ENCODE measurements at regions not wholly inside any gene's neighbourhood (a gene's known extent, or its start where the extent isn't known, plus 50 kb on each side); places are given as distances from the start of the nearest gene placed in this dataset.

DNA sequence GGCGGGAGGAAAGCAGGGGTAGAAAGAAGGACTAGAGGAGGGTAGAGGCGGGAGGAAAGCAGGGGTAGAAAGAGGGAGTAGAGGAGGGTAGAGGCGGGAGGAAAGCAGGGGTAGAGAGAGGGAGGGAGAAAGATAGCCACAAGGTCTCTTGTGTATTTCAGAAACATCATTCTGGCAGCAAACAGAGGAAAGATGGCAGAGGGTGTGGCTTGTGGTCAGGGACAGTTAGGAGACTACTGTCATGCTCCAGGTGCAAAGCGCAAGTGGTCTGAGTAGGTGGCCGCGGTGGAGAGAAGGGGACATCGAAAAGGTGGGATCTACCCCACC, 82.4 kb upstream of the TAF1B start:
- DNase-seq: no peak
- Histone ChIP-seq H3K9me3 (no peaks in the 10 kb centered on the region), H3K4me1 (peaks cover 10 to 23% (median 15%) of the 10 kb centered on the region in 4 donors), H3K27ac (no peak overlapping the region), H3K36me3 (no peaks in the 10 kb centered on the region), H3K27me3 (peaks cover 0 to 19% (median 0%) of the 10 kb centered on the region in 3 donors), H3K4me3 (no peak overlapping the region)
- intact Hi-C loops (cut with DNase I; ENCODE audit: low total_unique reads): no loop called here
- 68 to 89% (median 81%) methylated on average over 7 of the region's 7 CpGs for WGBS, 5 donors
- no peak for TF ChIP-seq EP300 (IDR thresholded peaks at IDR 0.05)
- TF ChIP-seq, protein P1, sequence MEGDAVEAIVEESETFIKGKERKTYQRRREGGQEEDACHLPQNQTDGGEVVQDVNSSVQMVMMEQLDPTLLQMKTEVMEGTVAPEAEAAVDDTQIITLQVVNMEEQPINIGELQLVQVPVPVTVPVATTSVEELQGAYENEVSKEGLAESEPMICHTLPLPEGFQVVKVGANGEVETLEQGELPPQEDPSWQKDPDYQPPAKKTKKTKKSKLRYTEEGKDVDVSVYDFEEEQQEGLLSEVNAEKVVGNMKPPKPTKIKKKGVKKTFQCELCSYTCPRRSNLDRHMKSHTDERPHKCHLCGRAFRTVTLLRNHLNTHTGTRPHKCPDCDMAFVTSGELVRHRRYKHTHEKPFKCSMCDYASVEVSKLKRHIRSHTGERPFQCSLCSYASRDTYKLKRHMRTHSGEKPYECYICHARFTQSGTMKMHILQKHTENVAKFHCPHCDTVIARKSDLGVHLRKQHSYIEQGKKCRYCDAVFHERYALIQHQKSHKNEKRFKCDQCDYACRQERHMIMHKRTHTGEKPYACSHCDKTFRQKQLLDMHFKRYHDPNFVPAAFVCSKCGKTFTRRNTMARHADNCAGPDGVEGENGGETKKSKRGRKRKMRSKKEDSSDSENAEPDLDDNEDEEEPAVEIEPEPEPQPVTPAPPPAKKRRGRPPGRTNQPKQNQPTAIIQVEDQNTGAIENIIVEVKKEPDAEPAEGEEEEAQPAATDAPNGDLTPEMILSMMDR (IDR thresholded peaks at IDR 0.05): no peak
- no peak for TF ChIP-seq POLR2A (IDR thresholded peaks at IDR 0.05)
- TF ChIP-seq POLR2AphosphoS5 (IDR thresholded peaks at IDR 0.05): no peak

DNA sequence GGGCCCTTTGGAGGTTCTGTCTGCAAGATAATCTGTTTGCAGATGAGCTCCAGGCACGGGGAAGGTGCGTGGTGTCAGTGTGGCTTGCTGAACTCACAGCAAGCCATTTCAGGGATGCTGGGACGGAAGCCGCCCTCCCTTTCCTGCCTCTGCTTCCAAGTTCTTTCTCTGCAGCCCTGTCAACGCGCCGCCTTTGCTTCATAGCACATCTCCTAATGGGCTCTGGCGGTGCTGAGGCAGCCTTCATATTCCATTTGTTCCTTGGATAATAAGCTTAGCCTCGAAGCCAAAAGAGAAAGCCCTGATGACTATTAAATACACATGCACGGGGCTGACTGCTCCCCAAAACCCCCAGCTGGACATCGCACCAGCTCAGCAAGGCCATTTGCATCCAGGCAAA, 81.7 kb upstream of the TAF1B start:
- 78 to 90% (median 83%) methylated on average over 11 of the region's 11 CpGs for WGBS, 5 donors
- intact Hi-C loops (cut with DNase I; ENCODE audit: low total_unique reads): no loop called here
- no peaks in the 10 kb centered on the region for H3K9me3 ChIP-seq
- peaks cover 0 to 13% (median 0%) of the 10 kb centered on the region in 3 donors for H3K27me3 ChIP-seq
- peaks cover 10 to 23% (median 15%) of the 10 kb centered on the region in 4 donors for H3K4me1 ChIP-seq
- H3K27ac ChIP-seq: no peak overlapping the region
- H3K4me3 ChIP-seq: no peak overlapping the region
- no peaks in the 10 kb centered on the region for H3K36me3 ChIP-seq
- TF ChIP-seq POLR2AphosphoS5 (IDR thresholded peaks at IDR 0.05) (no peak), EP300 (IDR thresholded peaks at IDR 0.05) (no peak), POLR2A (IDR thresholded peaks at IDR 0.05) (no peak)
- TF ChIP-seq, protein P1 (IDR thresholded peaks at IDR 0.05): no peak
- peak in 1 of 2 donors; percentile 57 for DNase-seq

DNA sequence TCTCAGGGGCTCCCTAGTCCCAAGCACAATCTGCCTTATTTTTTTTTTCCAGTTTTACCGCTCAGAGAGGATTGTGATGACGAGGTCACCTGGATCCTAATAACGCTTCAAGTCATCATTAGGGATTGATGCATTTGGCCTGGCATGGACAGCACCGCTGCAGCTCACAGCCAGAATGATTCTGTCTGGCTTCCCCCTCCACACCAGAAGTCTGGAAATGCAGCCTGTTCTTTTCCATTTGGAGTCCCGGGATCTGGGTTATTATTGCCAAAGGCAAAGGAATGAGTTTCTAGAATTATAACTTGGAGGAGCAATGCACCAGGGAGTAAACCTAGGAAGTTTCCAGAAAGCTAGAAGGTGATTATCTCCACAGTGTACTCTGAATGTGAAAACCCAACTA, 81.1 kb upstream of the TAF1B start:
- TF ChIP-seq POLR2AphosphoS5 (IDR thresholded peaks at IDR 0.05): no peak
- TF ChIP-seq, protein P1 (IDR thresholded peaks at IDR 0.05): no peak
- TF ChIP-seq POLR2A (IDR thresholded peaks at IDR 0.05): no peak
- TF ChIP-seq EP300 (IDR thresholded peaks at IDR 0.05): no peak
- Histone ChIP-seq H3K36me3 (no peaks in the 10 kb centered on the region), H3K27ac (no peak overlapping the region), H3K4me3 (no peak overlapping the region), H3K4me1 (peaks cover 10 to 19% (median 12%) of the 10 kb centered on the region in 4 donors), H3K9me3 (no peaks in the 10 kb centered on the region), H3K27me3 (peaks cover 0 to 7% (median 0%) of the 10 kb centered on the region in 3 donors)
- DNase-seq: no peak
- WGBS, 5 donors: 78 to 92% (median 89%) methylated on average over 5 of the region's 5 CpGs
- intact Hi-C loops (cut with DNase I; ENCODE audit: low total_unique reads): no loop called here

DNA sequence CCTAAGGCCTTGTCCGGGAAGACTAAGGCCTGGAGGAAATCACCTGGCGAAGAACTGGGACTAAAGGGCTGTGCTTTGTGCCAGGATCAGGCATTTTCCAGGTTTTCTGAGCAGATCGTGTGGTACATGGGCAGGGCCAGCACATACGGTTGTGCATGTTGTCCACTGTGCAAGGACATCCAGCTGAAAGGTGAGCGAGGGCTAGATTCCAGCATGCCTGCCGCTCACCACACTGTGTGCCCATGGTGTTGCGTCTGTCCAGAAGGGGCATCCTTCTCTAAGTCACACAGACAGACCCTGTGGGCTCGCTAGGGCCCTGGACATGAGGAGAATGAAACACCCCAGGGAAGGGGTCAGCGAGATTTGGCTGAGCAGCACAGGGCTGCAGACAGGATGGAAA, 80.3 kb upstream of the TAF1B start:
- Histone ChIP-seq H3K4me3 (no peak overlapping the region), H3K4me1 (peaks cover 2 to 11% (median 5%) of the 10 kb centered on the region in 4 donors), H3K36me3 (no peaks in the 10 kb centered on the region), H3K27me3 (no peaks in the 10 kb centered on the region), H3K27ac (no peak overlapping the region), H3K9me3 (no peaks in the 10 kb centered on the region)
- intact Hi-C loops (cut with DNase I; ENCODE audit: low total_unique reads): no loop called here
- TF ChIP-seq POLR2AphosphoS5 (IDR thresholded peaks at IDR 0.05) (no peak), POLR2A (IDR thresholded peaks at IDR 0.05) (no peak)
- TF ChIP-seq, protein P1 (IDR thresholded peaks at IDR 0.05): no peak
- 93 to 100% (median 96%) methylated on average over 6 to 9 of the region's 9 CpGs for WGBS, 5 donors
- no peak for DNase-seq

Measured in stomach (tissue), 8 donors.